ENCODE measurements at regions not wholly inside any gene's neighbourhood (a gene's known extent, or its start where the extent isn't known, plus 50 kb on each side); places are given as distances from the start of the nearest gene placed in this dataset.

DNA sequence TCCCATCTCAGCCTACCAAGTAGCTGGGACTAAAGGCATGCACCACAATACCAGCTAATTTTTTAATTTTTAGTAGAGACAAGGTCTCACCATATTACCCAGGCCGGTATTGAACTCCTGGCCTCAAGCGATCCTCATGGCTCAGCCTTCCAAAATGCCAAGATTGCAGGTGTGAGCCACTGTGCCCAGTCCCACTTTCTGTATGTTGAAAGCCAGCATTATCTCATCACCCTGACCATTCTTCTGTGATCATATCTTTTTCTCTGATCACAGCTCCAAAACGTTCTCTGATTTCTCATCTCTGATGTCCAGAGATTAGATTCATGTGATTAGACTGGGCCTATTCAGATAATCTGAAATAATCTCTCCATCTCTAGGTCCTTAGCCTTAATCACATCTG is 337.7 kb downstream of the TPBG start:
- H3K9me3 ChIP-seq = no peaks in the 10 kb centered on the region
- 70% methylated on average over 3 of the region's 3 CpGs for whole genome bisulfite sequencing (ENCODE audit: low lambda C conversion rate)
- H3K4me3 ChIP-seq (ENCODE audit: low read depth in 2 of 2, low read length in 1 of 2) = no peak overlapping the region
- no peak overlapping the region for H3K27ac ChIP-seq (ENCODE audit: low read depth in 2 of 2, low read length in 1 of 2)
- H3K36me3 ChIP-seq (replicated peaks in 1 of 2; ENCODE audit: control insufficient read depth in 1 of 2, insufficient read depth in 2 of 2, low read length in 1 of 2) = no peaks in the 10 kb centered on the region
- H3K4me2 ChIP-seq = no peak overlapping the region
- no peaks in the 10 kb centered on the region for H3K79me2 ChIP-seq (ENCODE audit: insufficient read depth)
- no peaks in the 10 kb centered on the region for H3F3A ChIP-seq (replicated peaks; ENCODE audit: insufficient read depth)
- no peak for DNase-seq
- H2AFZ ChIP-seq (ENCODE audit: low read depth) = no peak overlapping the region
- no peaks in the 10 kb centered on the region for H3K4me1 ChIP-seq (ENCODE audit: control insufficient read depth in 1 of 2, insufficient read depth in 2 of 2, low read depth in 1 of 2, low read length in 1 of 2)
- H4K20me1 ChIP-seq (ENCODE audit: insufficient read depth) = no peaks in the 10 kb centered on the region
- H3K9ac ChIP-seq = no peak overlapping the region
- TF ChIP-seq FOSL2 (IDR thresholded peaks at IDR 0.05; ENCODE audit: borderline replicate concordance, low read depth) (no peak), ELF1 (IDR thresholded peaks at IDR 0.05) (no peak), TCF12 (IDR thresholded peaks at IDR 0.05) (no peak), FOXM1 (IDR thresholded peaks at IDR 0.05; ENCODE audit: low read depth) (no peak), RXRA (IDR thresholded peaks at IDR 0.05; ENCODE audit: borderline replicate concordance, low read depth) (no peak), JUND (IDR thresholded peaks at IDR 0.05) (no peak), RFX5 (IDR thresholded peaks at IDR 0.05; ENCODE audit: low read length) (no peak), EZH2phosphoT487 (IDR thresholded peaks at IDR 0.05; ENCODE audit: borderline replicate concordance, low read depth) (no peak), CHD2 (IDR thresholded peaks at IDR 0.05; ENCODE audit: low read length, partially characterized antibody) (no peak), NFIC (IDR thresholded peaks at IDR 0.05; ENCODE audit: borderline replicate concordance) (no peak), POLR2AphosphoS5 (IDR thresholded peaks at IDR 0.05; ENCODE audit: low read depth, low read length) (no peak), TEAD4 (IDR thresholded peaks at IDR 0.05; ENCODE audit: borderline replicate concordance, insufficient read depth) (no peak), NRF1 (IDR thresholded peaks at IDR 0.05; ENCODE audit: low read depth, low read length) (no peak), SIN3A (IDR thresholded peaks at IDR 0.05; ENCODE audit: borderline replicate concordance, low read depth, low read length) (no peak), TAF1 (IDR thresholded peaks at IDR 0.05; ENCODE audit: borderline replicate concordance, low read depth, low read length) (no peak), FOXJ3 (CRISPR knock-in tag; IDR thresholded peaks at IDR 0.05) (no peak), YY1 (IDR thresholded peaks at IDR 0.05; ENCODE audit: low read depth) (no peak), RCOR1 (IDR thresholded peaks at IDR 0.05; ENCODE audit: low read length) (no peak)
- TF ChIP-seq, protein P1, sequence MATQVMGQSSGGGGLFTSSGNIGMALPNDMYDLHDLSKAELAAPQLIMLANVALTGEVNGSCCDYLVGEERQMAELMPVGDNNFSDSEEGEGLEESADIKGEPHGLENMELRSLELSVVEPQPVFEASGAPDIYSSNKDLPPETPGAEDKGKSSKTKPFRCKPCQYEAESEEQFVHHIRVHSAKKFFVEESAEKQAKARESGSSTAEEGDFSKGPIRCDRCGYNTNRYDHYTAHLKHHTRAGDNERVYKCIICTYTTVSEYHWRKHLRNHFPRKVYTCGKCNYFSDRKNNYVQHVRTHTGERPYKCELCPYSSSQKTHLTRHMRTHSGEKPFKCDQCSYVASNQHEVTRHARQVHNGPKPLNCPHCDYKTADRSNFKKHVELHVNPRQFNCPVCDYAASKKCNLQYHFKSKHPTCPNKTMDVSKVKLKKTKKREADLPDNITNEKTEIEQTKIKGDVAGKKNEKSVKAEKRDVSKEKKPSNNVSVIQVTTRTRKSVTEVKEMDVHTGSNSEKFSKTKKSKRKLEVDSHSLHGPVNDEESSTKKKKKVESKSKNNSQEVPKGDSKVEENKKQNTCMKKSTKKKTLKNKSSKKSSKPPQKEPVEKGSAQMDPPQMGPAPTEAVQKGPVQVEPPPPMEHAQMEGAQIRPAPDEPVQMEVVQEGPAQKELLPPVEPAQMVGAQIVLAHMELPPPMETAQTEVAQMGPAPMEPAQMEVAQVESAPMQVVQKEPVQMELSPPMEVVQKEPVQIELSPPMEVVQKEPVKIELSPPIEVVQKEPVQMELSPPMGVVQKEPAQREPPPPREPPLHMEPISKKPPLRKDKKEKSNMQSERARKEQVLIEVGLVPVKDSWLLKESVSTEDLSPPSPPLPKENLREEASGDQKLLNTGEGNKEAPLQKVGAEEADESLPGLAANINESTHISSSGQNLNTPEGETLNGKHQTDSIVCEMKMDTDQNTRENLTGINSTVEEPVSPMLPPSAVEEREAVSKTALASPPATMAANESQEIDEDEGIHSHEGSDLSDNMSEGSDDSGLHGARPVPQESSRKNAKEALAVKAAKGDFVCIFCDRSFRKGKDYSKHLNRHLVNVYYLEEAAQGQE (IDR thresholded peaks at IDR 0.05; ENCODE audit: low read depth, low read length) = no peak
- TF ChIP-seq, protein P2, sequence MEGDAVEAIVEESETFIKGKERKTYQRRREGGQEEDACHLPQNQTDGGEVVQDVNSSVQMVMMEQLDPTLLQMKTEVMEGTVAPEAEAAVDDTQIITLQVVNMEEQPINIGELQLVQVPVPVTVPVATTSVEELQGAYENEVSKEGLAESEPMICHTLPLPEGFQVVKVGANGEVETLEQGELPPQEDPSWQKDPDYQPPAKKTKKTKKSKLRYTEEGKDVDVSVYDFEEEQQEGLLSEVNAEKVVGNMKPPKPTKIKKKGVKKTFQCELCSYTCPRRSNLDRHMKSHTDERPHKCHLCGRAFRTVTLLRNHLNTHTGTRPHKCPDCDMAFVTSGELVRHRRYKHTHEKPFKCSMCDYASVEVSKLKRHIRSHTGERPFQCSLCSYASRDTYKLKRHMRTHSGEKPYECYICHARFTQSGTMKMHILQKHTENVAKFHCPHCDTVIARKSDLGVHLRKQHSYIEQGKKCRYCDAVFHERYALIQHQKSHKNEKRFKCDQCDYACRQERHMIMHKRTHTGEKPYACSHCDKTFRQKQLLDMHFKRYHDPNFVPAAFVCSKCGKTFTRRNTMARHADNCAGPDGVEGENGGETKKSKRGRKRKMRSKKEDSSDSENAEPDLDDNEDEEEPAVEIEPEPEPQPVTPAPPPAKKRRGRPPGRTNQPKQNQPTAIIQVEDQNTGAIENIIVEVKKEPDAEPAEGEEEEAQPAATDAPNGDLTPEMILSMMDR (IDR thresholded peaks at IDR 0.05) = no peak
- ChIA-PET CTCF (no interaction called here), POLR2A (no interaction called here)
- no peaks in the 10 kb centered on the region for H3K9me2 ChIP-seq
- H3K27me3 ChIP-seq (ENCODE audit: insufficient read depth) = no peaks in the 10 kb centered on the region

All from SK-N-SH (cell line).